Esophagus squamous epithelium (tissue), 5 donors: ENCODE measurements at regions not wholly inside any gene's neighbourhood (a gene's known extent, or its start where the extent isn't known, plus 50 kb on each side); places are given as distances from the start of the nearest gene placed in this dataset.

Experiments
- DNase-seq: peaks from one replicate; lab custom pipeline; 2025; lab: John Stamatoyannopoulos, UW
- H3K27ac ChIP-seq, 4 donors: fragments of 200-600 bp; sonication (generic); one replicate each; pipeline ENCODE4 v1.5.1; 2016 to 2019; ENCODE audit warnings: mild to moderate bottlenecking in 1 of 4
- H3K27me3 ChIP-seq, 4 donors: fragments of 200-600 bp; sonication (generic); 1 replicate in 3 of 4; 2 replicates in 1 of 4; pipeline versions ENCODE4 v1.5.1 to v1.6.0; 2017 to 2021; ENCODE audit warnings: antibody characterized with exemption in 1 of 4
- H3K36me3 ChIP-seq, 3 donors: fragments of 200-600 bp; sonication (generic); one replicate each; pipeline ENCODE4 v1.5.1; 2016 to 2019
- H3K4me1 ChIP-seq, 3 donors: fragments of 200-600 bp; sonication (generic); one replicate each; pipeline ENCODE4 v1.5.1; 2017 to 2019
- H3K4me3 ChIP-seq, 4 donors: fragments of 200-600 bp; sonication (generic); 1 replicate in 3 of 4; 2 replicates in 1 of 4; pipeline ENCODE4 v1.5.1; 2016 to 2019; ENCODE audit warnings: mild to moderate bottlenecking in 2 of 4, moderate library complexity in 1 of 4
- H3K9me3 ChIP-seq, 3 donors: fragments of 200-600 bp; sonication (generic); one replicate each; pipeline ENCODE4 v1.5.1; 2016 to 2019
- POLR2A ChIP-seq, 4 donors: fragments of 450-650 bp; IDR thresholded peaks; one replicate each; pipeline ENCODE4 v1.6.1; 2017; ENCODE audit warnings: antibody characterized with exemption in 4 of 4, mild to moderate bottlenecking in 4 of 4, moderate library complexity in 3 of 4
- WGBS, 2 donors: methylation state at CpG; one replicate each; pipeline ENCODE4 v1.1.5; 2018; 5-methylcytosine and 5-hydroxymethylcytosine counted together
- intact Hi-C: fragments of 100-400 bp; cut with DNase I; formaldehyde crosslinking; loops from one replicate; pipeline ENCODE4 v1.15.0; 2022
- TF ChIP-seq, protein P1 (sequence below), 6 experiments: fragments of 450-650 bp in 4 of 6; fragments of 200-600 bp in 2 of 6; sonication (generic) in 2 of 6; IDR thresholded peaks; one replicate each; pipeline ENCODE4 v1.5.1; 2016 to 2019; ENCODE audit warnings: antibody characterized with exemption in 6 of 6, mild to moderate bottlenecking in 4 of 6, moderate library complexity in 4 of 6
- donor health status: DM: yes; HTN: yes; CAD: no.

DNA sequence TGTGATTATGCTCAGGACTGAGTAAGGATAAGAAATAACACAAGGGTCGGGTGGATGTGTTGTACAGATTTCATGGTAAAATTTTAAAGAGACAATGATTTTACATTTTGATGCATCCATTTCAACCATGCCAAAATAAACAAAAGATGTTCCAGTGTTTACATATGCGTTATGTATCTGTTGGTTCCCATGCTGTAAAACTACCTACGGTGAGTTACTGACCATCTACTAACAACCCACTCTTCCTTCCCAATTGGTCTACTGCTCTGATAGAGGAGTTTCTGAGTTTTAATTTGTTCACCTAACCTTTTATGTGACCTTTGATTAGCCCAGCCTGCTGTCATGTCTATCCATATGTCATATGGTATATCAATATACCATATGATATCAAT is 1697.1 kb downstream of the MAT2B start:
- Histone ChIP-seq H3K27me3 (no peaks in the 10 kb centered on the region), H3K27ac (no peak overlapping the region), H3K4me1 (no peaks in the 10 kb centered on the region), H3K4me3 (no peak overlapping the region), H3K36me3 (no peaks in the 10 kb centered on the region), H3K9me3 (no peaks in the 10 kb centered on the region)
- TF ChIP-seq POLR2A (IDR thresholded peaks at IDR 0.05) = no peak
- TF ChIP-seq, protein P1, sequence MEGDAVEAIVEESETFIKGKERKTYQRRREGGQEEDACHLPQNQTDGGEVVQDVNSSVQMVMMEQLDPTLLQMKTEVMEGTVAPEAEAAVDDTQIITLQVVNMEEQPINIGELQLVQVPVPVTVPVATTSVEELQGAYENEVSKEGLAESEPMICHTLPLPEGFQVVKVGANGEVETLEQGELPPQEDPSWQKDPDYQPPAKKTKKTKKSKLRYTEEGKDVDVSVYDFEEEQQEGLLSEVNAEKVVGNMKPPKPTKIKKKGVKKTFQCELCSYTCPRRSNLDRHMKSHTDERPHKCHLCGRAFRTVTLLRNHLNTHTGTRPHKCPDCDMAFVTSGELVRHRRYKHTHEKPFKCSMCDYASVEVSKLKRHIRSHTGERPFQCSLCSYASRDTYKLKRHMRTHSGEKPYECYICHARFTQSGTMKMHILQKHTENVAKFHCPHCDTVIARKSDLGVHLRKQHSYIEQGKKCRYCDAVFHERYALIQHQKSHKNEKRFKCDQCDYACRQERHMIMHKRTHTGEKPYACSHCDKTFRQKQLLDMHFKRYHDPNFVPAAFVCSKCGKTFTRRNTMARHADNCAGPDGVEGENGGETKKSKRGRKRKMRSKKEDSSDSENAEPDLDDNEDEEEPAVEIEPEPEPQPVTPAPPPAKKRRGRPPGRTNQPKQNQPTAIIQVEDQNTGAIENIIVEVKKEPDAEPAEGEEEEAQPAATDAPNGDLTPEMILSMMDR (IDR thresholded peaks at IDR 0.05) = no peak
- intact Hi-C loops = no loop called here
- WGBS, 2 donors = 80 to 87% methylated on average over 3 of the region's 3 CpGs
- DNase-seq = no peak

DNA sequence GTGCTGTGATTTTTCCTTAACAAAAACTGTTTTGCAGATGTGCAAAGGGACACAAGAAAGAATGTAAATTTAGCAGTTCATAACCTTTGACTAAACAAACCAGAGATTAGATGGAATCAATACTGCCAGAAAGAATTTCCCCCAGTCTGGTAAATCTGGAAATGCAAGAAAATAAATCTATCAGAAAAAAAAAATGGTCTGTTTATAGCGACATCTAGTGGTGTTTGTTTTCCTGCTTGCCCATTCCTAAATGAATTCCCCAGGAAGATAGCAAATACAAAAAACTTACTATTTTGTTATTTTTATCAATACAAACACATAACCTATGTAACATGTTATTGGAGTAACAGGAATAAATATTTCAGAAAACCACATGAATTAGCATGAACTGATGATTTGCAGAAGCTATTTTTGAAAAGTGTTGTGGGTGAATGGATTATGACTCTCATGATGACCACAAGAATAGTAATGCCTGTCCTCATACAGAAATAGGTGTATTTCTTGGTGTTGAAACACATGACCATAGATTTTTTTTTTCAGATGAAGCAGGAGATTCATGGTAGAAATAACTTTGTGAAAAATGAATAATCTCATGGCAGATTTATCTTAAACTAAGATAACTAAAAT is 1703.8 kb downstream of the MAT2B start:
- 0 to 6% methylated on average over 1 of the region's 1 CpG for WGBS, 2 donors
- Histone ChIP-seq H3K4me3 (no peak overlapping the region), H3K4me1 (peaks cover 0 to 5% (median 0%) of the 10 kb centered on the region in 3 donors), H3K27me3 (no peaks in the 10 kb centered on the region), H3K9me3 (no peaks in the 10 kb centered on the region), H3K27ac (no peak overlapping the region), H3K36me3 (no peaks in the 10 kb centered on the region)
- no peak for DNase-seq
- intact Hi-C loops = no loop called here
- TF ChIP-seq, protein P1 (IDR thresholded peaks at IDR 0.05) = peak in 5 of 6 experiments; percentile 32 to 68 (median 44)
- TF ChIP-seq POLR2A (IDR thresholded peaks at IDR 0.05) = no peak

DNA sequence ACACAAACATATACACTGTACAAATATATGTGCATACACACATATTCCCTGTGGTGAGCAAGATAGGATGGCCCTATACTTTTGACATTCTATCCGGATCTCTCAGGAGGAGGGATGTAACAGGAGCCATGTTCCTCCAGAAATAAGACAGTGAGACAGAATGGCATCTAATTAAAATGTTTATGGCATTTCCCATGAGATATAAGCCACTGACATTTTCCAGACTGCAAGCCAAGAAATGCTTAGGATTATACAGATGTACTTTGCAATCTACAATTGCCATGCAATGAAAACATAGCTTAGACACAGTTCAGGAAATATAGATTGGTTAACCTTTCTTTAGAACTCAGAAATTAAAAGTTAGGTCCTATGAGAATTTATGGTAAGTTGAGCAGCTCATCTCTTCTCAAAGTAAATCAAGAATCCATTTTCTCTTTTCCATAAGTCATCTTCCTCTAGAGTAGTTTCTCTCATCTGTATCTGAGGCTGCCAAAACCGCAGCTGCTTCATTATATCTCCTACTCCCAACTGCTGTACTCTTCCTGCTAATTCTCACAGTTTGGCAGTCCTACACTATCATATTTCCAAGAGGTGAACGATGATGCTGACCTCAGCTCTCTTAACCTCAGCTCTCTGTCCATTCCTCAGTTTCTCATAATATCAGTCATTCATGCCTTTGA is 1719.1 kb downstream of the MAT2B start:
- TF ChIP-seq, protein P1 (IDR thresholded peaks at IDR 0.05) = no peak
- no peak for TF ChIP-seq POLR2A (IDR thresholded peaks at IDR 0.05)
- H3K36me3 ChIP-seq = no peaks in the 10 kb centered on the region
- 52 to 61% methylated on average over 3 of the region's 3 CpGs for WGBS, 2 donors
- H3K27me3 ChIP-seq = no peaks in the 10 kb centered on the region
- intact Hi-C loops = no loop called here
- no peak overlapping the region for H3K4me3 ChIP-seq
- H3K4me1 ChIP-seq = no peaks in the 10 kb centered on the region
- no peaks in the 10 kb centered on the region for H3K9me3 ChIP-seq
- DNase-seq = no peak
- H3K27ac ChIP-seq = no peak overlapping the region

DNA sequence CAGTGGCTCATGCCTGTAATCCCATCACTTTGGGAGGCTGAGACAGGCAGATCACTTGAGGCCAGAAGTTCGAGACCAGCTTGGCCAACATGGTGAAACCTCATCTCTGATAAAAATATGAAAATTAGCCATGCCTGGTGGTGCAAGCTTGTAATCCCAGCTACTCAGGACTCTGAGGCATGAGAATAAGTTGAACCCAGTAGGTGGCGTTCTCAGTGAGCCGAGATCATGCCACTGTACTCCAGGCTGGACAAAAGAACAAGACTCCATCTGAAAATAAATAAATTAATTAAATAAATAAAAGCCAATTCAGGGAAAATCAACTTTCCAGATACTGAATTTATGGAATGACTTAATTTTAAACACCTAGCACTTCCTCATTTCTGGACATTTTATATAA is 1722.1 kb downstream of the MAT2B start:
- Histone ChIP-seq H3K4me3 (no peak overlapping the region), H3K4me1 (peaks cover 0 to 6% (median 0%) of the 10 kb centered on the region in 3 donors), H3K27ac (no peak overlapping the region), H3K36me3 (no peaks in the 10 kb centered on the region), H3K27me3 (no peaks in the 10 kb centered on the region), H3K9me3 (no peaks in the 10 kb centered on the region)
- intact Hi-C loops = no loop called here
- TF ChIP-seq, protein P1 (IDR thresholded peaks at IDR 0.05) = no peak
- DNase-seq = no peak
- 64 to 79% methylated on average over 3 of the region's 3 CpGs for WGBS, 2 donors

DNA sequence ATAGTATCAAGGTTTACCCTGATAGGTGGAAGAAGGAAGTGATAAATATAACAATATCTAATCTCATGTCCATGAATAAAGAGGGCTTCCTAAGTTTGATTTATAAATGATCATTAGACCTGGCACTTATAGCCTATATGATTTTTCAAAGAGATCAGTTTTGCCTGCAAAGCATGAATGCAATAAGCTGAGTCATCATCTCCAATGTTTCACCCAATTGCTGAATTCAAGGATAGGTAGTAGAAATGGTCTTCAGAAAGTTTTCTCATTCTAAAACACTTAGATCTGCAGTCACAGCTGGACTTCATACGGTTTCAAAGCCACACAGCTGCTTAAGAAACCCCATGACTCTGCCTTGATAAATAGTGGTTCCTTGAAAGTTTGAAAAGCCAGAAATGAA is 1722.8 kb downstream of the MAT2B start:
- DNase-seq = no peak
- Histone ChIP-seq H3K27ac (no peak overlapping the region), H3K36me3 (no peaks in the 10 kb centered on the region), H3K4me3 (no peak overlapping the region), H3K27me3 (no peaks in the 10 kb centered on the region), H3K4me1 (peaks cover 0 to 7% (median 0%) of the 10 kb centered on the region in 3 donors), H3K9me3 (no peaks in the 10 kb centered on the region)
- 44 to 67% methylated on average over 1 of the region's 1 CpG for WGBS, 2 donors
- TF ChIP-seq, protein P1 (IDR thresholded peaks at IDR 0.05) = no peak
- no peak for TF ChIP-seq POLR2A (IDR thresholded peaks at IDR 0.05)
- intact Hi-C loops = no loop called here
